ENCODE measurements at regions not wholly inside any gene's neighbourhood (a gene's known extent, or its start where the extent isn't known, plus 50 kb on each side); places are given as distances from the start of the nearest gene placed in this dataset.

DNA sequence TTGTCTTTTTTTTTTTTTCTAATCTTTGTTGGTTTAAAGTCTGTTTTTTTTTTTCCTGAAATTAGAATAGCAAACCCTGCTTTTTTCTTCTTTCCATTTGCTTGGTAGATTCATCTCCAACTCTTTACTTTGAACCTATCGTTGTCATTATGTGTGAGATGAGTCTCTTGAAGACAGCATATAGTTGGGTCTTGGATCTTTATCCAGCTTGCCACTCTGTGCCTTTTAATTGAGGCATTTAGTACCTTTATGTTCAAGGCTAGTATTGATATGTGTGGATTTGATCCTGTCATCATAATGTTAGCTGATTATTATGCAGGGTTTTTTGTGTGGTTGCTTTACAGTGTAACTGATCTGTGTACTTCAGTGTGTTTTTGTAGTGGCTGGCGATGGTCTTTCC is 383.8 kb downstream of the MAN2A1 start:
- no peaks in the 10 kb centered on the region for H3K27me3 ChIP-seq
- H3K4me1 ChIP-seq = no peaks in the 10 kb centered on the region
- H3K27ac ChIP-seq = no peak overlapping the region
- 22 to 43% methylated on average over 2 of the region's 2 CpGs for WGBS, 2 donors
- intact Hi-C loops (cut with DNase I) = no loop called here
- TF ChIP-seq POLR2A (IDR thresholded peaks at IDR 0.05) = no peak
- TF ChIP-seq, protein P1, sequence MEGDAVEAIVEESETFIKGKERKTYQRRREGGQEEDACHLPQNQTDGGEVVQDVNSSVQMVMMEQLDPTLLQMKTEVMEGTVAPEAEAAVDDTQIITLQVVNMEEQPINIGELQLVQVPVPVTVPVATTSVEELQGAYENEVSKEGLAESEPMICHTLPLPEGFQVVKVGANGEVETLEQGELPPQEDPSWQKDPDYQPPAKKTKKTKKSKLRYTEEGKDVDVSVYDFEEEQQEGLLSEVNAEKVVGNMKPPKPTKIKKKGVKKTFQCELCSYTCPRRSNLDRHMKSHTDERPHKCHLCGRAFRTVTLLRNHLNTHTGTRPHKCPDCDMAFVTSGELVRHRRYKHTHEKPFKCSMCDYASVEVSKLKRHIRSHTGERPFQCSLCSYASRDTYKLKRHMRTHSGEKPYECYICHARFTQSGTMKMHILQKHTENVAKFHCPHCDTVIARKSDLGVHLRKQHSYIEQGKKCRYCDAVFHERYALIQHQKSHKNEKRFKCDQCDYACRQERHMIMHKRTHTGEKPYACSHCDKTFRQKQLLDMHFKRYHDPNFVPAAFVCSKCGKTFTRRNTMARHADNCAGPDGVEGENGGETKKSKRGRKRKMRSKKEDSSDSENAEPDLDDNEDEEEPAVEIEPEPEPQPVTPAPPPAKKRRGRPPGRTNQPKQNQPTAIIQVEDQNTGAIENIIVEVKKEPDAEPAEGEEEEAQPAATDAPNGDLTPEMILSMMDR (IDR thresholded peaks at IDR 0.05) = no peak
- DNase-seq = no peak
- no peaks in the 10 kb centered on the region for H3K9me3 ChIP-seq
- no peaks in the 10 kb centered on the region for H3K36me3 ChIP-seq
- no peak overlapping the region for H3K4me3 ChIP-seq (replicated peaks in 1 of 3)

DNA sequence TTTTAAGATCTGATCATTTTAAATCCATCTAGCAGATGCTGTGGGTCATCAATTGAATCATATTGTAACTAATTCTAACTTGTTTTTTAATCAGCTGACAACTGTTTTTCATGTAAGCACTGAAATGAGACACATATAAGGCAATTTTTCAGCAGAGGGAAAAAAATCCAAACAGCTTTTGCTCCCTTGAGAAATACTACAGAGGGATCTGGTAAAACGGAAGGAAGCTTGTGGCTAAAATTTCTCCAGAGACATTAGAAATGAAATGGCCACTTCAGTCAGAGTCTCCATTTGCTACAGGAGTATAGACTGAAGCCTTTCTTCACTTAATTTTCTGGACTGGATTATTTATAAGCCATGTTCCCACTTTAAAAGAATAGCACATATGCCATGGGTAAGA is 385.9 kb downstream of the MAN2A1 start:
- no peak for DNase-seq
- intact Hi-C loops (cut with DNase I) = no loop called here
- TF ChIP-seq, protein P1 (IDR thresholded peaks at IDR 0.05) = no peak
- TF ChIP-seq POLR2A (IDR thresholded peaks at IDR 0.05) = no peak
- Histone ChIP-seq H3K9me3 (no peaks in the 10 kb centered on the region), H3K36me3 (no peaks in the 10 kb centered on the region), H3K4me1 (no peaks in the 10 kb centered on the region), H3K27ac (no peak overlapping the region), H3K27me3 (no peaks in the 10 kb centered on the region), H3K4me3 (replicated peaks in 1 of 3) (no peak overlapping the region)
- WGBS, 2 donors = 83 to 90% methylated on average over 1 of the region's 1 CpG

DNA sequence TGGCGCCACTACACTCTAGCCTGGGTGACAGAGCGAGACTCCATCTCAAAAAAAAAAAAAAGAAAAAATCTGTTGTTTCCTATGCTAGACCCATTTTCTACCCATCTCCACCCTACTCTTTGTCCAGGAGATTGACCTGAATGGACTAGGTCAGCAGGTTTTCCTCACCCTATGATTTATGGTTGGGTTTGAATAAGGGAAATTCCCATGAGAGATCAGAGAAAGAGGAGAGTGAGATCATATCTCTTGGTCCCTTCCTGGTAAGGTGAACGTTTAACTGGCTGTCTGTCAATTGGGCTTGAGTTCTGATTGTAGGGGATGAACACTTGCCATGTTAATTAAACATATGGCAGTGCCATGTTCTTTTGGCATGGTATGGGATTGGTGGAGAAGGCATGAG is 387.4 kb downstream of the MAN2A1 start:
- Histone ChIP-seq H3K4me3 (replicated peaks in 1 of 3) (no peak overlapping the region), H3K27ac (no peak overlapping the region), H3K27me3 (no peaks in the 10 kb centered on the region), H3K4me1 (no peaks in the 10 kb centered on the region), H3K9me3 (no peaks in the 10 kb centered on the region), H3K36me3 (no peaks in the 10 kb centered on the region)
- intact Hi-C loops (cut with DNase I) = no loop called here
- DNase-seq = no peak
- TF ChIP-seq, protein P1 (IDR thresholded peaks at IDR 0.05) = no peak
- no peak for TF ChIP-seq POLR2A (IDR thresholded peaks at IDR 0.05)
- WGBS, 2 donors = 86 to 87% methylated on average over 3 of the region's 3 CpGs

DNA sequence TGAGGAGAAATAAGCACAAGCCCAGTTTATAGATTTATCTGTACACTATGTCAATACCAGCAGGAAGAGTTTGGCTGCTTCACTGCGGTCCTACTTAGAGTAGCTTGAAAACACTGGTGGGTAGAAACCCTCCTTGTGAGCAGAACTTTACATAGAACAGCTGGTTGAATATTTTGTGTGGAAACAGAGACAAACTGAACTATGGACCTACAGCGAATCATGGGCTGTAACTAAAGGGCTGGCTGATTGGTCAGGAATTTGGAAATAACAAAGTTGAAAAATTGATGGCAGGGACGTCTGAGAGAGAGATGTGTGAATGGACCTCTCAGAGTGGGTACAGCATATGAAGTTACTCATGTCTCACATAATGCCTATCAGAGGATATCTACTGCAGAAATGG is 392.5 kb downstream of the MAN2A1 start:
- 93 to 95% methylated on average over 3 of the region's 3 CpGs for WGBS, 2 donors
- H3K4me3 ChIP-seq (replicated peaks in 1 of 3) = no peak overlapping the region
- no peak for DNase-seq
- H3K36me3 ChIP-seq = no peaks in the 10 kb centered on the region
- H3K9me3 ChIP-seq = no peaks in the 10 kb centered on the region
- H3K27ac ChIP-seq = no peak overlapping the region
- intact Hi-C loops (cut with DNase I) = no loop called here
- no peaks in the 10 kb centered on the region for H3K27me3 ChIP-seq
- TF ChIP-seq, protein P1 (IDR thresholded peaks at IDR 0.05) = no peak
- no peak for TF ChIP-seq POLR2A (IDR thresholded peaks at IDR 0.05)
- no peaks in the 10 kb centered on the region for H3K4me1 ChIP-seq

DNA sequence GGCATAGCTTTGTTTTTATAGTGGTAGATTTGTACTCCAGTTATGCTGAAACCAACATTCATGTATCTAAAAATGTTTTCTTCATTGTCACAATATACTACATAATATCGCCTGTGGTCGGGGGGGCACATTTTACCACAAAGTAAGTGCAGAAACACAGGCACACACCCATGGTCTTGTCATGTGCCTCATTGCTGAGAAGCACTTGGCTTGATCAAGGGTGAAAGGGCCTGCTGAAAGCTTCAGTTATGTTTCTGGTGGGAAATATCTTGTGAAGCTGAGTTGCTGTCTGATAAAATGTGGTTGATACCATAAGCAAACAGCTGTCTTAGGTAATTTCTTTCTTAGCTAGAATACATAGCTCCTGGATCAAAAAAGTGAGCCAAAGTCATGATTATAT is 393.1 kb downstream of the MAN2A1 start:
- intact Hi-C loops (cut with DNase I) = no loop called here
- 95 to 97% methylated on average over 2 of the region's 2 CpGs for WGBS, 2 donors
- no peak for DNase-seq
- Histone ChIP-seq H3K27me3 (no peaks in the 10 kb centered on the region), H3K36me3 (no peaks in the 10 kb centered on the region), H3K27ac (no peak overlapping the region), H3K9me3 (no peaks in the 10 kb centered on the region), H3K4me1 (no peaks in the 10 kb centered on the region), H3K4me3 (replicated peaks in 1 of 3) (no peak overlapping the region)
- TF ChIP-seq, protein P1 (IDR thresholded peaks at IDR 0.05) = no peak
- TF ChIP-seq POLR2A (IDR thresholded peaks at IDR 0.05) = no peak
